ENCODE measurements at regions not wholly inside any gene's neighbourhood (a gene's known extent, or its start where the extent isn't known, plus 50 kb on each side); places are given as distances from the start of the nearest gene placed in this dataset.

- no peak for DNase-seq (ENCODE audit: low read depth)
Observed at GRCh38 chr12:44961887-44962286, 85.8 kb upstream of the NELL2 start.

GRCh38 chr12:44960856-44961255, 84.7 kb upstream of the NELL2 start:
- no peak for DNase-seq (ENCODE audit: low read depth)

GRCh38 chr12:44960423-44960822, 84.3 kb upstream of the NELL2 start:
- DNase-seq (ENCODE audit: low read depth) = no peak

- DNase-seq (ENCODE audit: low read depth) = no peak
Observed at GRCh38 chr12:44947163-44947562, 71.0 kb upstream of the NELL2 start.

GRCh38 chr12:44942714-44943113, 66.6 kb upstream of the NELL2 start:
- no peak for DNase-seq (ENCODE audit: low read depth)

GRCh38 chr12:44930972-44931600, 55.0 kb upstream of the NELL2 start:
- peak; percentile 41 for DNase-seq (ENCODE audit: low read depth)

- DNase-seq (ENCODE audit: low read depth) = no peak
Observed at GRCh38 chr12:44929236-44929885, 53.2 kb upstream of the NELL2 start.
